OCI-LY3 (cell line): ENCODE measurements at regions not wholly inside any gene's neighbourhood (a gene's known extent, or its start where the extent isn't known, plus 50 kb on each side); places are given as distances from the start of the nearest gene placed in this dataset.
"Not testable (repeated sequence)": the region's sequence is repeated elsewhere in the genome, so short reads cannot be mapped to it uniquely, and the experiment has no call there.

ENCODE experiments used
- H2AFZ ChIP-seq: fragments of 200-600, 300-600 bp; shearing (Covaris generic); 2 replicates; pipeline ENCODE4 v1.6.0; 2014; ENCODE audit warnings: antibody characterized with exemption, low read depth, low read length
- H3K27ac ChIP-seq: fragments of 200-600, 300-600 bp; sonication (generic); 2 replicates; pipeline ENCODE4 v1.5.1; 2014; ENCODE audit warnings: mild to moderate bottlenecking, low read length, moderate library complexity, mixed read lengths
- H3K27me3 ChIP-seq: fragments of 200-600, 300-600 bp; sonication (generic); 2 replicates; pipeline ENCODE4 v1.6.1; 2014; ENCODE audit warnings: low read depth, low read length, mixed read lengths
- H3K36me3 ChIP-seq: fragments of 200-600, 300-600 bp; sonication (generic); replicated peaks from 2 replicates; pipeline ENCODE3; 2014; ENCODE audit warnings: low read depth, low read length, mixed read lengths
- H3K4me1 ChIP-seq: fragments of 300-600, 200-600 bp; sonication (generic); 2 replicates; pipeline ENCODE4 v1.6.1; 2014; ENCODE audit warnings: low read length, mixed read lengths
- H3K4me2 ChIP-seq: fragments of 200-600, 300-600 bp; sonication (generic); 2 replicates; pipeline ENCODE4 v1.6.1; 2014; ENCODE audit warnings: low read length, mixed read lengths
- H3K4me3 ChIP-seq: fragments of 300-600, 200-600 bp; sonication (generic); 2 replicates; pipeline ENCODE4 v1.5.1; 2014; ENCODE audit warnings: antibody characterized with exemption, mild to moderate bottlenecking, low read length, moderate library complexity
- H3K79me2 ChIP-seq: fragments of 300-600, 200-600 bp; shearing (Covaris generic); 2 replicates; pipeline ENCODE4 v1.6.1; 2014; ENCODE audit warnings: mild to moderate bottlenecking, low read length, mixed read lengths
- H3K9ac ChIP-seq: fragments of 300-600, 200-600 bp; shearing (Covaris generic); 2 replicates; pipeline ENCODE4 v1.6.0; 2014; ENCODE audit warnings: mild to moderate bottlenecking, low read length, moderate library complexity
- H3K9me3 ChIP-seq: fragments of 200-600, 300-600 bp; shearing (Covaris generic); 2 replicates; pipeline ENCODE4 v1.6.1; 2014; ENCODE audit warnings: low read length, mixed read lengths; ENCODE audit not compliant: insufficient read depth
- H4K20me1 ChIP-seq: fragments of 200-600, 300-600 bp; sonication (generic); 2 replicates; pipeline ENCODE4 v1.6.1; 2016; ENCODE audit warnings: low read length, mixed read lengths; ENCODE audit not compliant: insufficient read depth
- CTCF ChIP-seq: fragments of 200-600, 300-600 bp; sonication (generic); IDR thresholded peaks from 2 replicates; pipeline ENCODE4 v1.5.1; 2014; ENCODE audit warnings: antibody characterized with exemption, low read length, low read depth
- EZH2phosphoT487 ChIP-seq: fragments of 200-600 bp; shearing (Covaris generic); IDR thresholded peaks from 2 replicates; pipeline ENCODE4 v1.6.1; 2018; ENCODE audit warnings: antibody characterized with exemption, mixed run types, low read depth

- H3K4me2 ChIP-seq = no peak overlapping the region
- H3K27me3 ChIP-seq = no peaks in the 10 kb centered on the region
- H3K27ac ChIP-seq = no peak overlapping the region
- no peaks in the 10 kb centered on the region for H4K20me1 ChIP-seq
- H3K9me3 ChIP-seq = no peaks in the 10 kb centered on the region
- no peak overlapping the region for H2AFZ ChIP-seq
- TF ChIP-seq EZH2phosphoT487 (no peak), CTCF (no peak)
- no peaks in the 10 kb centered on the region for H3K36me3 ChIP-seq
- no peak overlapping the region for H3K4me3 ChIP-seq
- H3K9ac ChIP-seq = no peak overlapping the region
- no peaks in the 10 kb centered on the region for H3K79me2 ChIP-seq
- H3K4me1 ChIP-seq = no peaks in the 10 kb centered on the region
Measured at GRCh38 chr1:143718021-143718420, 253.8 kb downstream of the FAM72C start.

- Histone ChIP-seq H3K4me1 (no peaks in the 10 kb centered on the region), H3K27ac (no peak overlapping the region), H3K9ac (no peak overlapping the region), H4K20me1 (no peaks in the 10 kb centered on the region), H3K9me3 (no peaks in the 10 kb centered on the region), H2AFZ (no peak overlapping the region), H3K4me3 (no peak overlapping the region), H3K79me2 (no peaks in the 10 kb centered on the region), H3K4me2 (no peak overlapping the region), H3K36me3 (no peaks in the 10 kb centered on the region), H3K27me3 (no peaks in the 10 kb centered on the region)
- no peak for TF ChIP-seq EZH2phosphoT487
- TF ChIP-seq CTCF = no peak
Measured at GRCh38 chr1:143717434-143717833, 254.4 kb downstream of the FAM72C start.

GRCh38 chr1:143714913-143715312 is 256.9 kb downstream of the FAM72C start:
- not testable (repeated sequence) for H2AFZ ChIP-seq, H3K27me3 ChIP-seq, H4K20me1 ChIP-seq

GRCh38 chr1:143709606-143710259 is 262.1 kb downstream of the FAM72C start:
- H3K9me3 ChIP-seq, H4K20me1 ChIP-seq, H3K4me1 ChIP-seq, H3K27me3 ChIP-seq, H3K27ac ChIP-seq, H3K36me3 ChIP-seq, H3K79me2 ChIP-seq, H3K9ac ChIP-seq: not testable (repeated sequence)
- H3K4me2 ChIP-seq = peak overlapping the region; percentile 58
- TF ChIP-seq CTCF = peak; percentile 56
- H2AFZ ChIP-seq = peak overlapping the region; percentile 26; the same call in 1 of the 2 replicates
- peak overlapping the region; percentile 32 for H3K4me3 ChIP-seq

More at GRCh38 chr1:143714913-143715312, 256.9 kb downstream of the FAM72C start:
- not testable (repeated sequence) for H3K36me3 ChIP-seq, H3K4me1 ChIP-seq, H3K79me2 ChIP-seq, H3K4me2 ChIP-seq, H3K4me3 ChIP-seq, H3K9me3 ChIP-seq, H3K9ac ChIP-seq, H3K27ac ChIP-seq

- not testable (repeated sequence) for H3K4me3 ChIP-seq, H3K4me2 ChIP-seq, H3K27me3 ChIP-seq, H3K36me3 ChIP-seq, H4K20me1 ChIP-seq, H3K27ac ChIP-seq, H3K9ac ChIP-seq, H3K9me3 ChIP-seq, H3K4me1 ChIP-seq, H3K79me2 ChIP-seq, H2AFZ ChIP-seq
Measured at GRCh38 chr1:143702739-143703138, 269.0 kb downstream of the FAM72C start.
